OCI-LY1 (cell line): ENCODE measurements at regions not wholly inside any gene's neighbourhood (a gene's known extent, or its start where the extent isn't known, plus 50 kb on each side); places are given as distances from the start of the nearest gene placed in this dataset.

ENCODE experiments used
- H2AFZ ChIP-seq: fragments of 200-600 bp; sonication (generic), shearing (Covaris generic); 2 replicates; pipeline ENCODE4 v1.6.0; 2014; ENCODE audit warnings: antibody characterized with exemption, mild to moderate bottlenecking, low read length
- H3F3A ChIP-seq: fragments of 200-600 bp; sonication (generic), shearing (Covaris generic); 2 replicates; pipeline ENCODE4 v1.6.0; 2014; ENCODE audit warnings: mild to moderate bottlenecking, antibody characterized with exemption, low read length, moderate library complexity; ENCODE audit not compliant: insufficient read depth
- H3K27ac ChIP-seq: fragments of 200-600 bp; sonication (generic); 2 replicates; pipeline ENCODE4 v1.5.1; 2014; ENCODE audit warnings: low read length, mixed run types, mild to moderate bottlenecking, low read depth; ENCODE audit not compliant: poor library complexity, severe bottlenecking
- H3K27me3 ChIP-seq: fragments of 200-600 bp; sonication (generic); 2 replicates; pipeline ENCODE4 v1.6.0; 2014; ENCODE audit warnings: antibody characterized with exemption, mild to moderate bottlenecking, low read length, moderate library complexity; ENCODE audit not compliant: insufficient read depth
- H3K36me3 ChIP-seq: fragments of 200-600 bp; sonication (generic); 2 replicates; pipeline ENCODE4 v1.6.1; 2014; ENCODE audit warnings: mild to moderate bottlenecking, antibody characterized with exemption, low read length, moderate library complexity, mixed read lengths; ENCODE audit not compliant: insufficient read depth
- H3K4me1 ChIP-seq: fragments of 200-600 bp; sonication (generic); 2 replicates; pipeline ENCODE4 v1.5.1; 2014; ENCODE audit warnings: mild to moderate bottlenecking, low read length, moderate library complexity; ENCODE audit not compliant: insufficient read depth, severe bottlenecking
- H3K4me2 ChIP-seq: fragments of 200-600 bp; sonication (generic), shearing (Covaris generic); 2 replicates; pipeline ENCODE4 v1.6.1; 2014; ENCODE audit warnings: low read length
- H3K4me3 ChIP-seq: fragments of 200-600 bp; sonication (generic); 2 replicates; pipeline ENCODE4 v1.5.1; 2014; ENCODE audit warnings: low read length, low read depth, mild to moderate bottlenecking, mixed read lengths; ENCODE audit not compliant: poor library complexity, severe bottlenecking
- H3K79me2 ChIP-seq: fragments of 200-600 bp; shearing (Covaris generic); 2 replicates; pipeline ENCODE4 v1.6.1; 2016; ENCODE audit warnings: mixed run types, low read length, mixed read lengths; ENCODE audit not compliant: insufficient read depth
- H3K9ac ChIP-seq: fragments of 200-600 bp; sonication (generic), shearing (Covaris generic); 2 replicates; pipeline ENCODE4 v1.6.1; 2014; ENCODE audit warnings: mild to moderate bottlenecking, low read length, mixed read lengths
- H3K9me2 ChIP-seq: fragments of 200-600 bp; sonication (generic), shearing (Covaris generic); 2 replicates; pipeline ENCODE4 v1.6.1; 2014; ENCODE audit warnings: low read depth, mild to moderate bottlenecking, low read length, mixed read lengths
- H3K9me3 ChIP-seq: fragments of 200-600 bp; shearing (Covaris generic); 2 replicates; pipeline ENCODE4 v1.6.1; 2014; ENCODE audit warnings: low read length, mixed read lengths
- H4K20me1 ChIP-seq: fragments of 200-600 bp; sonication (generic), shearing (Covaris generic); 2 replicates; pipeline ENCODE4 v1.6.0; 2016; ENCODE audit warnings: mild to moderate bottlenecking, low read length; ENCODE audit not compliant: insufficient read depth
- CTCF ChIP-seq: fragments of 200-600 bp; sonication (generic), shearing (Covaris generic); IDR thresholded peaks from 2 replicates; pipeline ENCODE4 v1.5.1; 2017; ENCODE audit warnings: mild to moderate bottlenecking, antibody characterized with exemption, low read length, moderate library complexity, mixed read lengths
- EZH2 ChIP-seq: fragments of 200-600 bp; sonication (generic), shearing (Covaris generic); IDR thresholded peaks from 2 replicates; pipeline ENCODE4 v1.8.0; 2017; ENCODE audit warnings: borderline replicate concordance, mixed run types, mild to moderate bottlenecking, antibody characterized with exemption, low read length, moderate library complexity, mixed read lengths

DNA sequence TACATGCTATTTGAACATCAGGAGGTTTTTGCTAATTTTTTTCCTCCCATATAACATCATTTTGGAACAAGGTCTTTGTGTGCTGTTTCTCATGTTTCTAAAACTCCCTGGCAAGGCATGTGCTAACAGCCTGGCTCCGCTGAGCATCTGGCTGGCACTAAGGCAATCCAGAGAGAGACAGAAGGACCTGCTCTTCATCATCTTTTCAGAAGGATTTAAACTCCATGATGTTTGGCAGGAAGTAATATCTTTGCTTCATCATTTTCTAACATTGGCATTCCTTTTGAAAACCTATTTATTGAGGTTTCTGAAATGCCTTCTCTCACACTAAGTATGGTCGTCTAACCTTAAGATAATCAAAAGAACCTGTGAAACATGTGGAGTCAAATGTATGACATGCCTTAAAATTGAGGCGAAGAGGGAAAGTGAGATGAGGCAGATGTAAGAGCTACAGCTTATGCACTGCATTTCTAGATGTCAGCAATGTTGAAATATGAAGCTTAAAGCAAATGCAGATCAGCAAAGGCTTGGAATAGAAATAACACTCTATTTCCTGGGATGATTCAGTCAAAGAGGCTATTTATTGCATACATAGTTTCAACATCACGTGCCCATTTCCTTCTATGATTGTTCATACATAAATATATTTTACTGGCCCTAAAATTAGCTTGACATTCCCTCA, 592.0 kb downstream of the ZNF385D start:
- Histone ChIP-seq H3K9ac (no peak overlapping the region), H3K27me3 (no peaks in the 10 kb centered on the region), H3K27ac (no peak overlapping the region), H3K4me1 (no peaks in the 10 kb centered on the region), H3F3A (no peaks in the 10 kb centered on the region), H3K79me2 (no peaks in the 10 kb centered on the region), H2AFZ (no peak overlapping the region), H3K36me3 (no peaks in the 10 kb centered on the region), H3K9me2 (no peaks in the 10 kb centered on the region), H3K4me2 (no peak overlapping the region), H3K4me3 (no peak overlapping the region), H4K20me1 (no peaks in the 10 kb centered on the region), H3K9me3 (no peaks in the 10 kb centered on the region)
- TF ChIP-seq CTCF: no peak
- TF ChIP-seq EZH2: no peak

DNA sequence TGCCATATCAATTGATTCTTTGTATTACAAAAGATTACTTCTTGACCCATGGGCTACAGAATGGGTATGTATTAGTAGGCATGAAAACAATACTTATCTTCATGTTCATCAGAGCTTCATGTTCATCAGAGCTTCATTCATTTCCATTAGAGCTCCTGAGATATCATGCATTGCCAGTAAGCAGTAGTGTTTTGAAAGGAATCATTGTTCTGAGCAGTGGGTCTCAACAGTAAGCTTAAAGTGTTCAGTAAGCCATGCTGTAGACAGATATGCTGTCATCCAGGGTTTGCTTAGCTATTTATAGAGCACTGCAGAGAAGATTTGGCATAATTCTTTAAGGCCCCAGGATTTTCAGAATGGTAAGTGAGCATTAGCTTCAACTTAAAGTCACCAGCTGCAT, 596.1 kb downstream of the ZNF385D start:
- H3K27me3 ChIP-seq: no peaks in the 10 kb centered on the region
- H3K4me1 ChIP-seq: no peaks in the 10 kb centered on the region
- no peak overlapping the region for H3K4me2 ChIP-seq
- no peaks in the 10 kb centered on the region for H3F3A ChIP-seq
- no peak overlapping the region for H3K4me3 ChIP-seq
- H3K27ac ChIP-seq: no peak overlapping the region
- H3K9me2 ChIP-seq: no peaks in the 10 kb centered on the region
- H3K9me3 ChIP-seq: no peaks in the 10 kb centered on the region
- H3K79me2 ChIP-seq: no peaks in the 10 kb centered on the region
- H2AFZ ChIP-seq: no peak overlapping the region
- H4K20me1 ChIP-seq: no peaks in the 10 kb centered on the region
- TF ChIP-seq EZH2 (no peak), CTCF (no peak)
- no peaks in the 10 kb centered on the region for H3K36me3 ChIP-seq
- no peak overlapping the region for H3K9ac ChIP-seq

- TF ChIP-seq CTCF (no peak), EZH2 (no peak)
- Histone ChIP-seq H3K4me1 (no peaks in the 10 kb centered on the region), H3K4me2 (no peak overlapping the region), H3K9me3 (no peaks in the 10 kb centered on the region), H3K9ac (no peak overlapping the region), H3K4me3 (no peak overlapping the region), H3F3A (no peaks in the 10 kb centered on the region), H3K36me3 (no peaks in the 10 kb centered on the region), H3K9me2 (no peaks in the 10 kb centered on the region), H4K20me1 (no peaks in the 10 kb centered on the region), H2AFZ (no peak overlapping the region), H3K27ac (no peak overlapping the region), H3K27me3 (no peaks in the 10 kb centered on the region), H3K79me2 (no peaks in the 10 kb centered on the region)
Observed at GRCh38 chr3:21152555-21152954, 598.5 kb downstream of the ZNF385D start.
